OCI-LY3 (cell line): ENCODE measurements at regions not wholly inside any gene's neighbourhood (a gene's known extent, or its start where the extent isn't known, plus 50 kb on each side); places are given as distances from the start of the nearest gene placed in this dataset.

Source experiments
- H2AFZ ChIP-seq: fragments of 200-600, 300-600 bp; shearing (Covaris generic); 2 replicates; pipeline ENCODE4 v1.6.0; 2014; ENCODE audit warnings: antibody characterized with exemption, low read depth, low read length
- H3K27ac ChIP-seq: fragments of 200-600, 300-600 bp; sonication (generic); 2 replicates; pipeline ENCODE4 v1.5.1; 2014; ENCODE audit warnings: mild to moderate bottlenecking, low read length, moderate library complexity, mixed read lengths
- H3K27me3 ChIP-seq: fragments of 200-600, 300-600 bp; sonication (generic); 2 replicates; pipeline ENCODE4 v1.6.1; 2014; ENCODE audit warnings: low read depth, low read length, mixed read lengths
- H3K36me3 ChIP-seq: fragments of 200-600, 300-600 bp; sonication (generic); replicated peaks from 2 replicates; pipeline ENCODE3; 2014; ENCODE audit warnings: low read depth, low read length, mixed read lengths
- H3K4me1 ChIP-seq: fragments of 300-600, 200-600 bp; sonication (generic); 2 replicates; pipeline ENCODE4 v1.6.1; 2014; ENCODE audit warnings: low read length, mixed read lengths
- H3K4me2 ChIP-seq: fragments of 200-600, 300-600 bp; sonication (generic); 2 replicates; pipeline ENCODE4 v1.6.1; 2014; ENCODE audit warnings: low read length, mixed read lengths
- H3K4me3 ChIP-seq: fragments of 300-600, 200-600 bp; sonication (generic); 2 replicates; pipeline ENCODE4 v1.5.1; 2014; ENCODE audit warnings: antibody characterized with exemption, mild to moderate bottlenecking, low read length, moderate library complexity
- H3K79me2 ChIP-seq: fragments of 300-600, 200-600 bp; shearing (Covaris generic); 2 replicates; pipeline ENCODE4 v1.6.1; 2014; ENCODE audit warnings: mild to moderate bottlenecking, low read length, mixed read lengths
- H3K9ac ChIP-seq: fragments of 300-600, 200-600 bp; shearing (Covaris generic); 2 replicates; pipeline ENCODE4 v1.6.0; 2014; ENCODE audit warnings: mild to moderate bottlenecking, low read length, moderate library complexity
- H3K9me3 ChIP-seq: fragments of 200-600, 300-600 bp; shearing (Covaris generic); 2 replicates; pipeline ENCODE4 v1.6.1; 2014; ENCODE audit warnings: low read length, mixed read lengths; ENCODE audit not compliant: insufficient read depth
- H4K20me1 ChIP-seq: fragments of 200-600, 300-600 bp; sonication (generic); 2 replicates; pipeline ENCODE4 v1.6.1; 2016; ENCODE audit warnings: low read length, mixed read lengths; ENCODE audit not compliant: insufficient read depth
- CTCF ChIP-seq: fragments of 200-600, 300-600 bp; sonication (generic); IDR thresholded peaks from 2 replicates; pipeline ENCODE4 v1.5.1; 2014; ENCODE audit warnings: antibody characterized with exemption, low read length, low read depth
- EZH2phosphoT487 ChIP-seq: fragments of 200-600 bp; shearing (Covaris generic); IDR thresholded peaks from 2 replicates; pipeline ENCODE4 v1.6.1; 2018; ENCODE audit warnings: antibody characterized with exemption, mixed run types, low read depth

- Histone ChIP-seq H3K27ac (no peak overlapping the region), H3K4me3 (no peak overlapping the region), H3K4me2 (no peak overlapping the region), H2AFZ (no peak overlapping the region), H3K4me1 (no peaks in the 10 kb centered on the region), H3K9me3 (no peaks in the 10 kb centered on the region), H3K9ac (no peak overlapping the region), H3K27me3 (no peaks in the 10 kb centered on the region), H3K79me2 (no peaks in the 10 kb centered on the region), H4K20me1 (no peaks in the 10 kb centered on the region), H3K36me3 (no peaks in the 10 kb centered on the region)
- no peak for TF ChIP-seq CTCF
- TF ChIP-seq EZH2phosphoT487, result no peak
These were observed 314.8 kb upstream of the GOT2 start for GRCh38 chr16:59048876-59049275.

- Histone ChIP-seq H3K79me2 (no peaks in the 10 kb centered on the region), H3K4me3 (no peak overlapping the region), H3K27me3 (no peaks in the 10 kb centered on the region), H3K27ac (no peak overlapping the region), H3K9me3 (no peaks in the 10 kb centered on the region), H3K9ac (no peak overlapping the region), H3K36me3 (no peaks in the 10 kb centered on the region), H3K4me1 (no peaks in the 10 kb centered on the region), H2AFZ (no peak overlapping the region), H3K4me2 (no peak overlapping the region), H4K20me1 (no peaks in the 10 kb centered on the region)
- no peak for TF ChIP-seq EZH2phosphoT487
- TF ChIP-seq CTCF, result no peak
These were observed 313.0 kb upstream of the GOT2 start for GRCh38 chr16:59047114-59047513.

GRCh38 chr16:59046335-59046734, 312.2 kb upstream of the GOT2 start:
- no peaks in the 10 kb centered on the region for H3K9me3 ChIP-seq
- H3K36me3 ChIP-seq, result no peaks in the 10 kb centered on the region
- no peaks in the 10 kb centered on the region for H3K79me2 ChIP-seq
- H4K20me1 ChIP-seq, result no peaks in the 10 kb centered on the region
- H3K4me2 ChIP-seq, result no peak overlapping the region
- no peaks in the 10 kb centered on the region for H3K4me1 ChIP-seq
- H3K4me3 ChIP-seq, result no peak overlapping the region
- H3K27me3 ChIP-seq, result no peaks in the 10 kb centered on the region
- TF ChIP-seq CTCF, result no peak
- no peak for TF ChIP-seq EZH2phosphoT487
- H2AFZ ChIP-seq, result no peak overlapping the region
- no peak overlapping the region for H3K9ac ChIP-seq
- no peak overlapping the region for H3K27ac ChIP-seq

- Histone ChIP-seq H3K36me3 (no peaks in the 10 kb centered on the region), H3K4me3 (no peak overlapping the region), H4K20me1 (no peaks in the 10 kb centered on the region), H3K4me2 (no peak overlapping the region), H3K9me3 (no peaks in the 10 kb centered on the region), H3K4me1 (no peaks in the 10 kb centered on the region), H3K27ac (no peak overlapping the region), H3K9ac (no peak overlapping the region), H2AFZ (no peak overlapping the region), H3K27me3 (no peaks in the 10 kb centered on the region), H3K79me2 (no peaks in the 10 kb centered on the region)
- TF ChIP-seq EZH2phosphoT487, result no peak
- TF ChIP-seq CTCF, result no peak
These were observed 311.4 kb upstream of the GOT2 start for GRCh38 chr16:59045501-59045900.
